GM18499 (cell line): ENCODE measurements at regions not wholly inside any gene's neighbourhood (a gene's known extent, or its start where the extent isn't known, plus 50 kb on each side); places are given as distances from the start of the nearest gene placed in this dataset.
"Not testable (repeated sequence)": the region's sequence is repeated elsewhere in the genome, so short reads cannot be mapped to it uniquely, and the experiment has no call there.

Source experiments
- ATAC-seq: cut with Tn5 transposase; IDR thresholded peaks from one replicate; pipeline ENCODE4 v1.9.1; 2021; ENCODE audit warnings: moderate number of reproducible peaks; ENCODE audit not compliant: insufficient read depth, unreplicated experiment

DNA sequence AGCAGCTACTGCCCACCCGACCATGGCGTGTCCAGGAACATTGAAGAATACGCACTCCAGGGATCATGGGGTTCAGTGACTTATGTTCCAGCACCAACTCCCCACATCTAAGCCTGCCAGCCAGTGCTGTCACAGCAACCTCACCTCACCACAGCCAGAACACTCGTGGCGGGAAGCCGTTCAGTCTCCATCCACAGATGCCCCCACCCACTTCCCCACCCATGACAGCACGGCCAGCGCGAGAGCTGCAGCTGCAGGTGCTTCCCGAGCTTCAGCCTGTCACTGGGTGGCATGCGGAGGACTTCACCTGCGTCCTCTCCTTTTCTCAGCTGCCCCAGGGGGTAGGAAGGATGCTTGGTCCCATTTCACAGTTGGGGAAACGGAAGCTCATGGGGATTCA, 50.3 kb downstream of the RBFOX3 start:
- no peak for ATAC-seq

- no peak for ATAC-seq
Observed at GRCh38 chr17:79559111-79559887, 51.6 kb downstream of the RBFOX3 start.

GRCh38 chr17:79558091-79558900, 52.6 kb downstream of the RBFOX3 start:
- no peak for ATAC-seq

DNA sequence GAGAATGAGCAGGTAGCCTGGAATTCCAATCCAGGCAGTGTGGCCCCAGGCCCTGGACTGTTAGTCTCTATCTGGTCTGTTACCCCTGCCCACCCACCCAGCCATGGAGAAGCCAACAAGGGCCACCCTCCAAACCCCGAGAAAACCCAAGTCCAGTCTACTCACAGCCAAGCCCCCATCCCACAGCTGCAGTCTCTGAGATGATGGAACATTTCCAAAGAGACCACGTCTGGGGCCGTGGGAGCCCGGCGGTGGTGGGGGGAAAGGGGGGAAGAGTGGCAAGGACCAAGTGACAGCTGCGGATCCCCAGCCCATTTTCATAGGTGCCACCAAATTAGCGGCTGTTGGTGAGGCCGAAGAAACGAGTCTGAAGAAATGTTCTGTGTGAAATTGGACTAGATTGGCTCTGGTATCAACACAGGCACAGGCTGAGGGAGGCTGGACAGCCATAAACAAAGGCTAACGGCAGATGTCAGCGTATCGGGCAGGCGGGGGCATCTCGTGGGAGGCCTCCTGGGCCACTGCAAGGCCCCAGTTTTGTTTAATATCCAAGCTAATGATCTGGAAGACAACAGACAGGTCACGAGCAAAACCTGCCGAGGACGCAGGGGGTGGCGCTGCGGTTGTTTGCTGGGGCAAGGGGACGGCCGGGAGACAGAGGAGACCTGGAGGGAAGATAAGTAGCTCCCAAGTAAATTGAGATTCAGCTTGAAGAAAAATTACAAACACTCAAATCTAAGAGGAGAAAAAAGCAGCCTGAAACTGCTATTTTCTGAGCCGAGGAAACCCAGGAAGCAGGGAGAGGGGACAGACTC, 53.4 kb downstream of the RBFOX3 start:
- ATAC-seq: no peak

DNA sequence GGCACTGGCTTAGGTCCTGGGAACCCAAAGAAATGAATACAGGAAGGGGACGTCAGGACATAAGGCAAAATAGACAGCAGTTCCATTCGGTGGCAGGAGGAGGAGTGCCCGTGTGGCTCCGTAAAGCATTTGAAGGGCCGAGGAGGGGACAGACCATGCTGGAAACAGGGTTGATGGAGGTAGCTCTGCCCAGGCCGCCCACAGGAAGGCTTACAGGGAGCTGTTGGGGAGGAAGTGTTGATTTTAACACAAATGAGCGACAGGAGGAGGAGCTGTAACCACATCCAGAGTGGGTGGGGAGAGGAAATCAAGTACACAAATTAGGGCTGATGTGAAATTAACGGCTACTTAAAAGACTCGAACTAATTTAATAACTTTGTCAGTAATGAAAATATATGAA, 54.6 kb downstream of the RBFOX3 start:
- no peak for ATAC-seq

DNA sequence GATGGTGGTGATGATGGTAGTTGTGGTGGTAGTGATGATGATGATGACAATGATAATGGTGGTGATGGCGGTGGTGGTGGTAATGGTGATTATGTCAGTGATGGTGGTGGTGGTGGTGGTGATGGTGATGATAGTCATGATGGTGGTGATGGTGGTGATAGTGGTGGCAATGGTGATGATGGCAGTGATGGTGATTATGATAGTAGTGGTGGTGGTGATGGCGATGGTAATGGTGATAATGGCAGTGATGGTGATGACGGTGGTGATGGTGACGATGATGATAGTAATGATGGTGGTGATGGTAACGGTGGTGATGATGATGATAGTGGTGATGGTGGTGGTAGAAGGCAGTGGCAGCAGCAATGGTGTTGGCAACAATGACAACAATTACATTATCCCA, 55.3 kb downstream of the RBFOX3 start:
- ATAC-seq: no peak

- not testable (repeated sequence) for ATAC-seq
Observed at GRCh38 chr17:79554346-79554745, 56.5 kb downstream of the RBFOX3 start.

DNA sequence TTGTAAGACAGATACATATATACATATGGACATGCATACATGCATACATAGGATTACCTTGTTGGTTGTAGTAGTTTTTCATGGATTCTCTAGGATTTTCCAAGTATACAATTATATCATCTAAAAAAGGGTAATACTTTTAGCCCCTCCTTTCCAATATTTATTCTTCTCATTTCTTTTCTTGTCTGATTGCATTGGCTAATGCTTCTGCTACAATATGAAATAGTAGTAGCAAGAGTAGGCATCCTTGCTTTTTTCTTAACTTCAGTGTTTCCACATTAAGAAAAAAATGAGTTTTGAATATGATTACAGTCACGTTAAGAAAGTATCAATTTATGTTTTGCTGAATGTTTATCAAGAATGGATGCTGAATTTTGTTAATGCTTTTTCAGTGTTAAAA, 58.0 kb downstream of the RBFOX3 start:
- no peak for ATAC-seq

DNA sequence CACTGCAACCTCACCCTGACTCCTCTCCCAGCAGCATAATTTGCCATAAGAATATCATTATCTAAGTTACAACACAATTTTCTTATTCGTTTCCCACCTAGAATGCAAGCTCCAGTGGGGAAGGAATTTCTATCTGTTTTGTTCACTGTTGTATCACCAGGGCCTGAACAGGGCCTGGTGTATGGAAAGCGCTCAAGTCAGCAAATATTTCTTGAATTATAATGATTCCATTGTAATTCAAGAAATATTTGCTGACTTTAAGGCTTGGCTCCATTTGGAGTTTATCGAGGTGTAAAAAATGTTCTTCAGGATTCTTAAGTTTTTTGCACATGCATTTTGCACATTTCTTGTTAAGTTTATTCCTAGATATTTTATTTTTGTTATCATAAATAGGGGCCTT, 58.4 kb downstream of the RBFOX3 start:
- ATAC-seq: no peak

DNA sequence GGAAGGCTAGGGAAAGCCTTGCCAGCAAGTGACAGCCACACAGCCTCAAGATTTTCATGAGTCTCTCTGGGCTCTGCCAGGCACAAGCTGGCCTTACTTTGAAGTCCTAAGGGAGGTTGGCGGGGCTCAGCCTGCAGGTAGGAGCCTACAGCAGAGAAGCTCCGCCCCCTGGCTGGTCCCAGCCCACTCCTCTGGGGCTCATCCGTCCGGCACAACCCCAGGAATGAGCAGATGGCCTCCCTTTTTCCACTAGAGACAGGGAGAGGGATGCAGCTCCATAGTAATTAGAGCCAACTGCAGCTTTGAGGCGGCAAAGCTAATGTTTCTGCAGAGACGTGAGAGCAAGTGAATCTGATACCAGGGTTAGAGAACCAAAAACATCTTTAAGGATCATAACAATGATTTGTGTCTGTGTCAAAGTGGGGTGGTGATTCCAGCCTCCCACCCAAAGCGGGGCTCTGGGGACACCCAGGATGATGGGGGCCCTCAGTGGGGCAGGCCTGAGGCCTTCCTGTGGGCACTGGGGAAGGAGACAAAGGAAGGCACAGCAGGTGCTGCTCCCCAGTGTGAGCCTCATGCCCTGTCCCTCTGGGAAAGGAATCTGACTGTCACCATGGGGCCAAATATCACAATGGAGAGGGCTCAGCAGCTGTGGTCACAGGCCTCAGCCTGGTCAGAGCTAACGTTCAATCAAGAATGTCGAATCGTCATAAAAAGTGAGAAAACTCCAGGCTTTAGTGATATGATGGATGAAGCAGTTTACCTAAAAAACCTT, 61.5 kb downstream of the RBFOX3 start:
- no peak for ATAC-seq

DNA sequence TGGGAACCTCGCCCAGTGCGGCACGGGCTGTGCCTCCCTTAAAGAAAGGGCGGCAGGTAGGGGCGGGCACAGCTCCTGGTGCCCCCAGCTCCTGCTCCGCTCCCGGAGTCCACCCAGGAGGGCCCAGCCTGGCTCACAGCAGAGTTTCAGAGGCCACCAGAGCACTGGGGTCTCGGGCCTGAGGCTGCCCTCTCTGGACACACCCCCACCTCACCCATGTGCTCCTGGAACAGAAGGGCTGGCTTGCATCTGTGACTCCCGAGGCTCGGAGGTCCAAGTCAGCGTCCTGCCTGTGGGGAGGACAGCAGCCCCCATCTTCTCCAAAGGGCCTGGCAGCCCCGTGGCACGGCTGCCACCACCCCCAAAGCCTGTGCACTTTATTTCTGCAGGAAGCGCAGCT, 62.7 kb downstream of the RBFOX3 start:
- no peak for ATAC-seq

- no peak for ATAC-seq
Observed at GRCh38 chr17:79547586-79547985, 63.3 kb downstream of the RBFOX3 start.

GRCh38 chr17:79547171-79547570, 63.7 kb downstream of the RBFOX3 start:
- ATAC-seq: not testable (repeated sequence)

GRCh38 chr17:79546386-79546785, 64.5 kb downstream of the RBFOX3 start:
- no peak for ATAC-seq

DNA sequence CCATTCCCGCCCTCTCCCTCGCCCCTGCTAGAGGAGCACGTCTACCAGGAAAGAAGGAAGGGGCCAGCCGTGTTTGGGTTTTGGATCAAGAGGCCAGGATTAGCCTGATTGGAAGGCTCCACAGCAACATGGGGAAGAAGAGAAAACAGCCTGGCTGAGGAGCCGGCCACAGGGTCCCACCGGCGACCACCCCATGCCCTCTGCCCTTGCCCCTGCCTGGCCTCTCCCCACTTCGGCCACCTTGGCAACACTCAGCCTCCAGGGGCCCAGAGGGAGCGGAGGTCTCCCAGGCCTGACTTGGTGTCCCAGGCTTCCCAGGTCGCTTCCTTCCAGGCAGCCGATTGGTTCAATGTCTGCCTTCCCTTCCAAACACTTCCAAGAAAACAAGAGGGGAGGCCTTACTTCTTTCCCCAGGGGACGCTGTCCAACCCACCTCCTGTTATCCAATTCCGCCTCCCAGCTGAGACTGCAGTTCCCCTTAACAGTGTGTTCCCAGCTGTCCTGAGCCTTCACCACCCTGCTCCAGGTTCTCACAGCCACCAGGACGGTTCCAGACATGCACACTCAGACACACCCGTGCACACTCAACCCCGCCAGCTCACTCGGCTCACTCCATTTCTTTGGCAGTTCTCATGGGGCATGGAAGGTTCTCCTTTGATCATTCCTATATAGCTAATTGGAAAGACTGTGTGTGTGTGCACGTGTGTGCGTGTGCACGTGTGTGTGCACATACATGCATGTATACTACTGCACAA, 65.4 kb downstream of the RBFOX3 start:
- no peak for ATAC-seq

- no peak for ATAC-seq
Observed at GRCh38 chr17:79544142-79544914, 66.5 kb downstream of the RBFOX3 start.

GRCh38 chr17:79543531-79543930, 67.3 kb downstream of the RBFOX3 start:
- ATAC-seq: no peak

DNA sequence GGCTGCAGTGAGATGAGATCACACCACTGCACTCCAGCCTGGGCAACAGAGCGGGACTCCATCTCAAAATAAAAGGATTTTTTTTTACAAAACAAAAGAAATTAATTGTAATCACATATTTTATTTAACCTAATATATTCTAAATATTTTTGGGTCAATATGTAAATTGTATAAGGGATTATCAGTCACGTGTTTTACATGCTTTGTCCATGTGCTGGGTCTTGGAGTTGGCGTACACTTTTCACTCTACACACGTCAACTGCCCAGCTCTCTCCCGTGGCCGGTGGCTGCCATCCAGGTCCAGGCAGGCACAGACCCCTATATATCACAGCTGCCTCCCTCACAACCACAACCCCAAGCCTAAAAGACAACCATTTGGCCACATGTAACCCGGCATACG, 68.1 kb downstream of the RBFOX3 start:
- no peak for ATAC-seq
